Neural progenitor cell (in vitro differentiated cells): ENCODE measurements at regions not wholly inside any gene's neighbourhood (a gene's known extent, or its start where the extent isn't known, plus 50 kb on each side); places are given as distances from the start of the nearest gene placed in this dataset.

Source experiments
- EZH2 ChIP-seq: fragments of 200-600 bp; sonication (generic); IDR thresholded peaks from 2 replicates; pipeline ENCODE4 v1.6.1; 2017; ENCODE audit warnings: antibody characterized with exemption, mild to moderate bottlenecking, moderate library complexity
- EZH2phosphoT487 ChIP-seq: fragments of 200-600 bp; sonication (generic); IDR thresholded peaks from 2 replicates; pipeline ENCODE4 v1.6.1; 2017; ENCODE audit warnings: antibody characterized with exemption
- TF ChIP-seq, protein P1 (sequence below): fragments of 200-600 bp; sonication (generic); IDR thresholded peaks from 2 replicates; pipeline ENCODE4 v1.5.1; 2017; ENCODE audit warnings: antibody characterized with exemption, mild to moderate bottlenecking

DNA sequence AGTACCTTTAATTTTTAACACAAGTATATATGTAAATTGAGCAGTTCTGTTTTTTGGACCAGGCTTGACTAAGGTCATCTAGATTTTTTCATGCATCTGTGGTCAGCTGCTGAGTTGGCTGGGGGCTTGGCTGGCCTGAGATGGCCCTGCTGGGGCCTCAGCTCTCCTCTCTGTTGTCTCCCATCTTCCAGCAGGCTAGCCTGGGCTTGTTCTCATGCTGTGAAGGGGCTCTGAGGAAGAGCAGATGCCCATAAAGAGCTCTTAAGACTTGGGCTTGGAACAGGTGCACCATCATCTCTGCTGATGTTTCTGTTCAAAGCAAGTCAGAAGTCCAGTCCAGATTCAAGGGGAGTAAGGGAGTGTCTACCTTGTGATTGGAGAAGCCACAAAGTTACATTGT, 51.2 kb upstream of the TNR start:
- TF ChIP-seq EZH2 = no peak
- TF ChIP-seq, protein P1, sequence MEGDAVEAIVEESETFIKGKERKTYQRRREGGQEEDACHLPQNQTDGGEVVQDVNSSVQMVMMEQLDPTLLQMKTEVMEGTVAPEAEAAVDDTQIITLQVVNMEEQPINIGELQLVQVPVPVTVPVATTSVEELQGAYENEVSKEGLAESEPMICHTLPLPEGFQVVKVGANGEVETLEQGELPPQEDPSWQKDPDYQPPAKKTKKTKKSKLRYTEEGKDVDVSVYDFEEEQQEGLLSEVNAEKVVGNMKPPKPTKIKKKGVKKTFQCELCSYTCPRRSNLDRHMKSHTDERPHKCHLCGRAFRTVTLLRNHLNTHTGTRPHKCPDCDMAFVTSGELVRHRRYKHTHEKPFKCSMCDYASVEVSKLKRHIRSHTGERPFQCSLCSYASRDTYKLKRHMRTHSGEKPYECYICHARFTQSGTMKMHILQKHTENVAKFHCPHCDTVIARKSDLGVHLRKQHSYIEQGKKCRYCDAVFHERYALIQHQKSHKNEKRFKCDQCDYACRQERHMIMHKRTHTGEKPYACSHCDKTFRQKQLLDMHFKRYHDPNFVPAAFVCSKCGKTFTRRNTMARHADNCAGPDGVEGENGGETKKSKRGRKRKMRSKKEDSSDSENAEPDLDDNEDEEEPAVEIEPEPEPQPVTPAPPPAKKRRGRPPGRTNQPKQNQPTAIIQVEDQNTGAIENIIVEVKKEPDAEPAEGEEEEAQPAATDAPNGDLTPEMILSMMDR = no peak
- no peak for TF ChIP-seq EZH2phosphoT487
